ENCODE measurements at regions not wholly inside any gene's neighbourhood (a gene's known extent, or its start where the extent isn't known, plus 50 kb on each side); places are given as distances from the start of the nearest gene placed in this dataset.

GRCh38 chr10:120313715-120314114, 143.3 kb upstream of the PLPP4 start:
- no peak for DNase-seq

- no peak for DNase-seq
Observed at GRCh38 chr10:120314442-120314841, 142.6 kb upstream of the PLPP4 start.

GRCh38 chr10:120318862-120319261, 138.2 kb upstream of the PLPP4 start:
- DNase-seq: no peak

GRCh38 chr10:120327675-120328074, 129.4 kb upstream of the PLPP4 start:
- DNase-seq: no peak

GRCh38 chr10:120328647-120329046, 128.4 kb upstream of the PLPP4 start:
- DNase-seq: no peak

- no peak for DNase-seq
Observed at GRCh38 chr10:120335553-120335952, 121.5 kb upstream of the PLPP4 start.

- no peak for DNase-seq
Observed at GRCh38 chr10:120336306-120336910, 120.6 kb upstream of the PLPP4 start.

GRCh38 chr10:120336911-120337540, 120.0 kb upstream of the PLPP4 start:
- DNase-seq: no peak

- DNase-seq: no peak
Observed at GRCh38 chr10:120342115-120342714, 114.8 kb upstream of the PLPP4 start.

- no peak for DNase-seq
Observed at GRCh38 chr10:120345186-120345585, 111.8 kb upstream of the PLPP4 start.

GRCh38 chr10:120347644-120348043, 109.4 kb upstream of the PLPP4 start:
- DNase-seq: no peak

GRCh38 chr10:120349069-120349468, 108.0 kb upstream of the PLPP4 start:
- no peak for DNase-seq

- no peak for DNase-seq
Observed at GRCh38 chr10:120355425-120355824, 101.6 kb upstream of the PLPP4 start.

- no peak for DNase-seq
Observed at GRCh38 chr10:120360571-120360970, 96.5 kb upstream of the PLPP4 start.

GRCh38 chr10:120365872-120366271, 91.2 kb upstream of the PLPP4 start:
- no peak for DNase-seq

GRCh38 chr10:120367341-120367740, 89.7 kb upstream of the PLPP4 start:
- DNase-seq: no peak

- DNase-seq: no peak
Observed at GRCh38 chr10:120368338-120368737, 88.7 kb upstream of the PLPP4 start.

- no peak for DNase-seq
Observed at GRCh38 chr10:120368927-120369326, 88.1 kb upstream of the PLPP4 start.

- DNase-seq: no peak
Observed at GRCh38 chr10:120369856-120370276, 87.2 kb upstream of the PLPP4 start.

- no peak for DNase-seq
Observed at GRCh38 chr10:120371856-120372255, 85.2 kb upstream of the PLPP4 start.

- DNase-seq: no peak
Observed at GRCh38 chr10:120372917-120373316, 84.1 kb upstream of the PLPP4 start.

- DNase-seq: no peak
Observed at GRCh38 chr10:120375666-120376065, 81.4 kb upstream of the PLPP4 start.

GRCh38 chr10:120381931-120382330, 75.1 kb upstream of the PLPP4 start:
- no peak for DNase-seq

GRCh38 chr10:120382360-120382759, 74.7 kb upstream of the PLPP4 start:
- no peak for DNase-seq

GRCh38 chr10:120385992-120386391, 71.0 kb upstream of the PLPP4 start:
- DNase-seq: no peak

Measured in left hindlimb (tissue), 1 donor.